Activated B cell treated with CpG ODN at 0.5 μM for 24 hours (primary cell): ENCODE measurements at regions not wholly inside any gene's neighbourhood (a gene's known extent, or its start where the extent isn't known, plus 50 kb on each side); places are given as distances from the start of the nearest gene placed in this dataset.

Source experiments
- ATAC-seq: fragments of 200-7000 bp; cut with Tn5 transposase; one replicate; pipeline ENCODE4 v1.10.0; 2021; ENCODE audit warnings: low read depth, mild to moderate bottlenecking, moderate library complexity
- CTCF ChIA-PET: fragments of 350-600 bp; sonication (Branson Sonifier 250); formaldehyde crosslinking; loops from one replicate; lab custom pipeline; 2021; ENCODE audit warnings: antibody characterized with exemption; lab: Charles Lee
- POLR2A ChIA-PET: fragments of 350-600 bp; sonication (Branson Sonifier 250); formaldehyde crosslinking; loops from one replicate; lab custom pipeline; 2021; ENCODE audit warnings: antibody characterized with exemption; lab: Charles Lee
- DNase-seq: peaks from one replicate; pipeline ENCODE4 v3.0.0; 2022
- H3K27ac Mint-ChIP-seq: one replicate; pipeline ENCODE4 v1.8.0; 2020; ENCODE audit warnings: mixed read lengths
- H3K27me3 Mint-ChIP-seq: one replicate; pipeline ENCODE4 v1.8.0; 2021; ENCODE audit warnings: mixed read lengths
- H3K36me3 Mint-ChIP-seq: one replicate; pipeline ENCODE4 v1.8.0; 2021; ENCODE audit warnings: low read depth, mixed read lengths
- H3K4me1 Mint-ChIP-seq: one replicate; pipeline ENCODE4 v1.8.0; 2021; ENCODE audit warnings: mixed read lengths
- H3K4me3 Mint-ChIP-seq: one replicate; pipeline ENCODE4 v1.8.0; 2020; ENCODE audit warnings: mild to moderate bottlenecking, mixed read lengths
- H3K9me3 Mint-ChIP-seq: one replicate; pipeline ENCODE4 v1.8.0; 2020; ENCODE audit warnings: mixed read lengths
- CTCF ChIP-seq: fragments of 200-600 bp; IDR thresholded peaks from one replicate; pipeline ENCODE4 v1.8.0; 2022; ENCODE audit warnings: antibody characterized with exemption, mild to moderate bottlenecking
- intact Hi-C: fragments of 100-400 bp; cut with micrococcal nuclease; formaldehyde crosslinking; loops from one replicate; pipeline ENCODE4 v1.15.1; 2024

GRCh38 chrX:115410731-115411428 is 121.4 kb downstream of the LUZP4 start:
- CTCF ChIA-PET = no interaction called here

GRCh38 chrX:115413246-115413878 is 123.8 kb downstream of the LUZP4 start:
- H3K9me3 Mint-ChIP-seq = no peaks in the 10 kb centered on the region
- no peaks in the 10 kb centered on the region for H3K27me3 Mint-ChIP-seq
- DNase-seq = no peak
- intact Hi-C loops = no loop called here
- ChIA-PET CTCF (no interaction called here), POLR2A (no interaction called here)
- H3K4me3 Mint-ChIP-seq = no peak overlapping the region
- H3K4me1 Mint-ChIP-seq = no peaks in the 10 kb centered on the region
- H3K27ac Mint-ChIP-seq = no peak overlapping the region
- no peak for TF ChIP-seq CTCF
- ATAC-seq = no peak
- no peaks in the 10 kb centered on the region for H3K36me3 Mint-ChIP-seq

More at GRCh38 chrX:115410731-115411428, 121.4 kb downstream of the LUZP4 start:
- Mint-ChIP-seq H3K36me3 (no peaks in the 10 kb centered on the region), H3K4me3 (no peak overlapping the region), H3K27ac (no peak overlapping the region), H3K27me3 (no peaks in the 10 kb centered on the region), H3K4me1 (no peaks in the 10 kb centered on the region), H3K9me3 (no peaks in the 10 kb centered on the region)
- no peak for ATAC-seq
- no peak for DNase-seq
- no peak for TF ChIP-seq CTCF
- POLR2A ChIA-PET = no interaction called here
- intact Hi-C loops = no loop called here

- Mint-ChIP-seq H3K9me3 (peaks cover 2% of the 10 kb centered on the region), H3K27me3 (no peaks in the 10 kb centered on the region), H3K4me1 (no peaks in the 10 kb centered on the region), H3K4me3 (no peak overlapping the region), H3K36me3 (no peaks in the 10 kb centered on the region), H3K27ac (no peak overlapping the region)
- no peak for TF ChIP-seq CTCF
- ATAC-seq = no peak
- CTCF ChIA-PET = no interaction called here
- POLR2A ChIA-PET = no interaction called here
- no peak for DNase-seq
- intact Hi-C loops = no loop called here
These were observed 129.6 kb downstream of the LUZP4 start for GRCh38 chrX:115419069-115419468.

- intact Hi-C loops = no loop called here
- no peak for TF ChIP-seq CTCF
- Mint-ChIP-seq H3K9me3 (peaks cover 5% of the 10 kb centered on the region), H3K36me3 (no peaks in the 10 kb centered on the region), H3K4me1 (no peaks in the 10 kb centered on the region), H3K27ac (no peak overlapping the region), H3K27me3 (no peaks in the 10 kb centered on the region), H3K4me3 (no peak overlapping the region)
- CTCF ChIA-PET = no interaction called here
- POLR2A ChIA-PET = no interaction called here
- ATAC-seq (no peak), DNase-seq (no peak)
These were observed 133.6 kb downstream of the LUZP4 start for GRCh38 chrX:115423086-115423485.

GRCh38 chrX:115425359-115425758 is 135.6 kb upstream of the PLS3 start:
- H3K4me3 Mint-ChIP-seq = no peak overlapping the region
- no peak for DNase-seq
- H3K27me3 Mint-ChIP-seq = no peaks in the 10 kb centered on the region
- ATAC-seq = no peak
- CTCF ChIA-PET = no interaction called here
- H3K36me3 Mint-ChIP-seq = no peaks in the 10 kb centered on the region
- H3K4me1 Mint-ChIP-seq = no peaks in the 10 kb centered on the region
- no peak for TF ChIP-seq CTCF
- intact Hi-C loops = no loop called here
- H3K9me3 Mint-ChIP-seq = peaks cover 5% of the 10 kb centered on the region
- POLR2A ChIA-PET = no interaction called here
- no peak overlapping the region for H3K27ac Mint-ChIP-seq
